ENCODE measurements at regions not wholly inside any gene's neighbourhood (a gene's known extent, or its start where the extent isn't known, plus 50 kb on each side); places are given as distances from the start of the nearest gene placed in this dataset.

GRCh38 chr2:150045601-150046000, 441.9 kb downstream of the RND3 start:
- H3K4me3 ChIP-seq (replicated peaks in 1 of 3; ENCODE audit: insufficient read depth in 1 of 3, low read depth in 1 of 3, low read length in 3 of 3): no peak overlapping the region
- TF ChIP-seq, protein P1, sequence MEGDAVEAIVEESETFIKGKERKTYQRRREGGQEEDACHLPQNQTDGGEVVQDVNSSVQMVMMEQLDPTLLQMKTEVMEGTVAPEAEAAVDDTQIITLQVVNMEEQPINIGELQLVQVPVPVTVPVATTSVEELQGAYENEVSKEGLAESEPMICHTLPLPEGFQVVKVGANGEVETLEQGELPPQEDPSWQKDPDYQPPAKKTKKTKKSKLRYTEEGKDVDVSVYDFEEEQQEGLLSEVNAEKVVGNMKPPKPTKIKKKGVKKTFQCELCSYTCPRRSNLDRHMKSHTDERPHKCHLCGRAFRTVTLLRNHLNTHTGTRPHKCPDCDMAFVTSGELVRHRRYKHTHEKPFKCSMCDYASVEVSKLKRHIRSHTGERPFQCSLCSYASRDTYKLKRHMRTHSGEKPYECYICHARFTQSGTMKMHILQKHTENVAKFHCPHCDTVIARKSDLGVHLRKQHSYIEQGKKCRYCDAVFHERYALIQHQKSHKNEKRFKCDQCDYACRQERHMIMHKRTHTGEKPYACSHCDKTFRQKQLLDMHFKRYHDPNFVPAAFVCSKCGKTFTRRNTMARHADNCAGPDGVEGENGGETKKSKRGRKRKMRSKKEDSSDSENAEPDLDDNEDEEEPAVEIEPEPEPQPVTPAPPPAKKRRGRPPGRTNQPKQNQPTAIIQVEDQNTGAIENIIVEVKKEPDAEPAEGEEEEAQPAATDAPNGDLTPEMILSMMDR (IDR thresholded peaks at IDR 0.05; ENCODE audit: extremely low read depth in 1 of 2, insufficient read depth in 1 of 2, low read depth in 1 of 2, low read length in 2 of 2): no peak
- TF ChIP-seq MYC (IDR thresholded peaks at IDR 0.05; ENCODE audit: low read depth, low read length): no peak
- H2AFZ ChIP-seq (ENCODE audit: low read depth, low read length): no peak overlapping the region
- no peaks in the 10 kb centered on the region for H3K4me1 ChIP-seq (ENCODE audit: control insufficient read depth, extremely low read depth, insufficient read depth, low read length)
- BruUV-seq (replicated peaks): no TSS peak
- no peak overlapping the region for H3K27ac ChIP-seq (ENCODE audit: insufficient read depth, low read depth, low read length)
- no peak overlapping the region for H3K9ac ChIP-seq (replicated peaks; ENCODE audit: extremely low read depth, insufficient read depth, low read length)
- H3K79me2 ChIP-seq (ENCODE audit: control insufficient read depth, insufficient read depth, low read length): no peaks in the 10 kb centered on the region
- H4K20me1 ChIP-seq (replicated peaks; ENCODE audit: control insufficient read depth, extremely low read depth, insufficient read depth, low read length): no peaks in the 10 kb centered on the region
- ChIA-PET POLR2A (no interaction called here), CTCF (no interaction called here)
- no peak for FAIRE-seq
- dilution Hi-C loops (cut with MboI; ENCODE audit: extremely low pct_ligation_motif_present, low sequenced_read_pairs): no loop called here
- H3K4me2 ChIP-seq (ENCODE audit: insufficient read depth, low read length): no peak overlapping the region
- no peaks in the 10 kb centered on the region for H3K27me3 ChIP-seq (ENCODE audit: control insufficient read depth in 2 of 2, insufficient read depth in 2 of 2, low read length in 2 of 2)
- no peaks in the 10 kb centered on the region for H3K9me1 ChIP-seq (replicated peaks; ENCODE audit: control insufficient read depth, extremely low read depth, insufficient read depth, low read length)
- no peak for DNase-seq (ENCODE audit: low read depth, low spot score)
- H3K36me3 ChIP-seq (ENCODE audit: control insufficient read depth in 2 of 2, extremely low read depth in 1 of 2, insufficient read depth in 2 of 2, low read length in 2 of 2): no peaks in the 10 kb centered on the region
- intact Hi-C loops (cut with micrococcal nuclease): no loop called here
- H3K9me3 ChIP-seq (replicated peaks; ENCODE audit: control insufficient read depth, insufficient read depth, low read length): no peaks in the 10 kb centered on the region

GRCh38 chr2:150043172-150043500, 444.3 kb downstream of the RND3 start:
- no peak for FAIRE-seq
- POLR2A ChIA-PET: no interaction called here

More at GRCh38 chr2:150043172-150043500, 444.3 kb downstream of the RND3 start:
- CTCF ChIA-PET: interaction anchor here (0.8 to 1.2 kb wide), 3 partner anchors 9 to 14 kb away, joined by 3 to 4 read pairs (median 3); no protein-coding TSS in a partner anchor
- TF ChIP-seq JUN (IDR thresholded peaks at IDR 0.05; ENCODE audit: borderline replicate concordance, insufficient read depth, insufficient read length, low read depth): no peak
- TF ChIP-seq EZH2 (IDR thresholded peaks at IDR 0.05; ENCODE audit: borderline replicate concordance, low read depth, low read length, severe bottlenecking): no peak
- TF ChIP-seq MAX (IDR thresholded peaks at IDR 0.05; ENCODE audit: insufficient read depth, insufficient read length): no peak
- no peak for TF ChIP-seq MYC (IDR thresholded peaks at IDR 0.05; ENCODE audit: low read depth, low read length)
- no peak for TF ChIP-seq POLR2AphosphoS5 (IDR thresholded peaks at IDR 0.05; ENCODE audit: insufficient read depth, low read depth, low read length)
- TF ChIP-seq, protein P1 (IDR thresholded peaks at IDR 0.05; ENCODE audit: extremely low read depth in 1 of 2, insufficient read depth in 1 of 2, low read depth in 1 of 2, low read length in 2 of 2): no peak
- TF ChIP-seq POLR2A (IDR thresholded peaks at IDR 0.05; ENCODE audit: low read depth, low read length): no peak
- no peak for TF ChIP-seq FOS (IDR thresholded peaks at IDR 0.05; ENCODE audit: borderline replicate concordance, insufficient read depth, low read length)
- no peak for TF ChIP-seq GATA2 (IDR thresholded peaks at IDR 0.05; ENCODE audit: insufficient read depth, insufficient read length, low read depth, low read length)
- no peaks in the 10 kb centered on the region for H3K9me1 ChIP-seq (replicated peaks; ENCODE audit: control insufficient read depth, extremely low read depth, insufficient read depth, low read length)
- H3K4me1 ChIP-seq (ENCODE audit: control insufficient read depth, extremely low read depth, insufficient read depth, low read length): no peaks in the 10 kb centered on the region
- no peaks in the 10 kb centered on the region for H3K79me2 ChIP-seq (ENCODE audit: control insufficient read depth, insufficient read depth, low read length)
- no peak for DNase-seq (ENCODE audit: low read depth, low spot score)
- no peak overlapping the region for H3K27ac ChIP-seq (ENCODE audit: insufficient read depth, low read depth, low read length)
- H3K4me3 ChIP-seq (replicated peaks in 1 of 3; ENCODE audit: insufficient read depth in 1 of 3, low read depth in 1 of 3, low read length in 3 of 3): no peak overlapping the region
- H3K36me3 ChIP-seq (ENCODE audit: control insufficient read depth in 2 of 2, extremely low read depth in 1 of 2, insufficient read depth in 2 of 2, low read length in 2 of 2): no peaks in the 10 kb centered on the region
- no peak overlapping the region for H2AFZ ChIP-seq (ENCODE audit: low read depth, low read length)
- H4K20me1 ChIP-seq (replicated peaks; ENCODE audit: control insufficient read depth, extremely low read depth, insufficient read depth, low read length): no peaks in the 10 kb centered on the region
- dilution Hi-C loops (cut with MboI; ENCODE audit: extremely low pct_ligation_motif_present, low sequenced_read_pairs): no loop called here
- no peak overlapping the region for H3K4me2 ChIP-seq (ENCODE audit: insufficient read depth, low read length)
- H3K9ac ChIP-seq (replicated peaks; ENCODE audit: extremely low read depth, insufficient read depth, low read length): no peak overlapping the region
- no peaks in the 10 kb centered on the region for H3K27me3 ChIP-seq (ENCODE audit: control insufficient read depth in 2 of 2, insufficient read depth in 2 of 2, low read length in 2 of 2)
- H3K9me3 ChIP-seq (replicated peaks; ENCODE audit: control insufficient read depth, insufficient read depth, low read length): no peaks in the 10 kb centered on the region
- intact Hi-C loops (cut with micrococcal nuclease): no loop called here
- no TSS peak for BruUV-seq (replicated peaks)
